Adipose tissue (tissue), 3 donors: ENCODE measurements at regions not wholly inside any gene's neighbourhood (a gene's known extent, or its start where the extent isn't known, plus 50 kb on each side); places are given as distances from the start of the nearest gene placed in this dataset.
"Not testable (repeated sequence)": the region's sequence is repeated elsewhere in the genome, so short reads cannot be mapped to it uniquely, and the experiment has no call there.

Experiments
- H3K27ac ChIP-seq: one replicate; pipeline ENCODE4 v1.5.1; 2013; ENCODE audit warnings: low read depth, low read length
- WGBS, 3 donors: extraction: QIAGEN DNeasy Blood & Tissue Kit; methylation state at CpG; one replicate each; pipeline ENCODE4 v1.1.7; 2013; 5-methylcytosine and 5-hydroxymethylcytosine counted together
- donor health status: healthy with polysubstance abuse.
- donor health status: Bipolar disorder and iron deficiency.
- donor health status: healthy.

DNA sequence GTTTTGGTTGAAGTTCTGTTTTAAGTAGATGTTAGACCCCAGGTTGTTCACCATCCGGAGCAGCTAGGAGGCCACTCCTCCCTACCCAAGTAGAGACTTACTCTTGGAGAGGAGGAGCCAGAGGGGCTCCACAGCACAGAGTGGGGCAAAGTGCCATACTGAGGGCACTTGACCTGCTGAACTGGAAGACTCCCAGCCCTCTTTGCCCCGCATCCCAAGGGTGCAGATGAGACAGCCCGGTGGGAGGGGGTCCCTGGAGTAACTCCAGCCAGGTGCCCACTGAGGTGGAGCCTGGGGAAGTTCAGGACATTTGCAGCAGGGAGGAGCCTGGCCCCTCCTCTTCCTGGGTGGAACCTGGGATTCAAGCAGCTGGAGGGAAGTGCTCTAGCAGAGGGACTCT lies 102.1 kb upstream of the GPR6 start:
- WGBS, 3 donors: 82 to 96% (median 82%) methylated on average over 3 of the region's 3 CpGs
- no peak overlapping the region for H3K27ac ChIP-seq

GRCh38 chr6:109877028-109878004 lies 100.8 kb upstream of the GPR6 start:
- no peak overlapping the region for H3K27ac ChIP-seq
- WGBS, 3 donors: 59 to 71% (median 63%) methylated on average over 10 of the region's 10 CpGs

DNA sequence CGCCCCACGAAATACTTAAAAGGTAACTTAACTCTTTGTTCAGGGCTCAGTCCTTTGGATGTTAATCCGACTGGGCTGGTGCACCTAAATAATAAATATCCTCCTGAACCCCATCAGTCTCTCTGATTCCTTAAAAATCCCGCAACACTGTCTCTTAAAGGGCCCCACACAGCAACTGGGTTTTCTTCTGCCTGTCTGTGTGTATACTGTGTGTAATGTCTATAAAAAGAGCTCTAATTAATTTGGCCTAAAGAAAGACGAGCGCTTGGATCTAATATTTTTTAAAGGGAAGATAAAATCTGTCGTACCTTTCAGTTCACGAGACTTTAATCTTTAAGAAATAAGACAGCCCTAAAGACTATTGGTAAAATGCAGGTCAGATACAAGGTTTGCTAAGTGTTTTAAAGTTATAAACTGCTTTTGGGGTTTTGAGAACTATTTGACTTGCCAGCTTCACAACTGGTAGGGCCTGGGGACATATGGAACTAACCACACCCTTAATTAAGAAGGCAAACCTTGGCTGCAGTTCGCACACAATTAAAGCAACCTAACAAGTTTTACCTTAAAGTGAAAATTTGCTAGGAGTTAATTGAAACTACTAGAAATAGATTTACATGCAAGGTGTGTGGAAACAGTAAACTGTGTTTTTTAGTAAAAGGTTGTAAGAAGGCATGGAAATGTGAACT lies 100.0 kb upstream of the GPR6 start:
- WGBS, 3 donors: 74 to 82% (median 76%) methylated on average over 9 of the region's 9 CpGs
- not testable (repeated sequence) for H3K27ac ChIP-seq

GRCh38 chr6:109879081-109879480 lies 99.0 kb upstream of the GPR6 start:
- H3K27ac ChIP-seq: not testable (repeated sequence)
- WGBS, 3 donors: 77 to 84% (median 79%) methylated on average over 5 of the region's 5 CpGs

DNA sequence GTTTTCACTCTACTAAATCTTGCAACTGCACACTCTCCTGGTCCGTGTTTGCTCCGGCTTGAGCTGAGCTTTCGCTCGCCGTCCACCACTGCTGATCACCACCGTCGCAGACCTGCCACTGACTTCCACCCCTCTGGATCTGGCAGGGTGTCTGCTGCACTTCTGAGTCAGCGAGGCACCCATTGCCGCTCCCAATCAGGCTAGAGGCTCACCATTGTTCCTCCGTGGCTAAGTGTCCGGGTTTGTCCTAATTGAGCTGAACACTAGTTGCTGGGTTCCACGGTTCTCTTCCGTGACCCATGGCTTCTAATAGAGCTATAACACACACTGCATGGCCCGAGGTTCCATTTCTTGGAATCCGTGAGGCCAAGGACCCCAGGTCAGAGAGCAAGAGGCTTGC lies 98.6 kb upstream of the GPR6 start:
- 92 to 96% (median 95%) methylated on average over 15 of the region's 15 CpGs for WGBS, 3 donors
- H3K27ac ChIP-seq: no peak overlapping the region

GRCh38 chr6:109881069-109881468 lies 97.0 kb upstream of the GPR6 start:
- H3K27ac ChIP-seq: not testable (repeated sequence)
- 87 to 98% (median 97%) methylated on average over 18 to 19 of the region's 19 CpGs for WGBS, 3 donors

DNA sequence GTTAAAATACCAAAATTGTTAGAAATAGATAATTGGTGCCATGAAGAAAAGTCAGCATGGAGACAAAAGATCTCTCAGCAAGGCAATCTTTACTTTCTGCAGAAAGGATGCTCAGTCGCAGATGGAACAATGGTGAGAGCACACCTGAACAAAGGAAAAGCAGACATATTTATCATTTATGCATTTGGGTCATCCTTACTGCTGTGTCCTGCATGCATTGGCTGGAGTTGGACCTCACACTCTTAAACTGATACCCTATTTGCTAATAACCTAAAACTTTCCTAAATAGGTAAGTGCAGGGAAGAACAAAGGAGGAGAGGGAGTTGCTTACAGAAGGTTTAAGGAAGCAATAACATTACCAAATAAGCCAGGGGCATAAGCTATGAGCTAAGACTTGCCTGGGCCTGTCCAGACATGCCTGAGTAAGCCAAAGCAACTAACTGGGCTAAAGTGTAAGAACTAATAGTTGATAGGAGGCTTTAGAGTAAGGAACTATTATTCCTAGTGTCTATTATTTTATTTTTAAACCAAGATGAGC lies 96.1 kb upstream of the GPR6 start:
- WGBS, 3 donors: 89 to 100% (median 98%) methylated on average over 1 of the region's 1 CpG
- H3K27ac ChIP-seq: not testable (repeated sequence)

GRCh38 chr6:109891924-109892323 lies 86.2 kb upstream of the GPR6 start:
- H3K27ac ChIP-seq: no peak overlapping the region
- WGBS, 3 donors: 63 to 87% (median 67%) methylated on average over 5 of the region's 5 CpGs

DNA sequence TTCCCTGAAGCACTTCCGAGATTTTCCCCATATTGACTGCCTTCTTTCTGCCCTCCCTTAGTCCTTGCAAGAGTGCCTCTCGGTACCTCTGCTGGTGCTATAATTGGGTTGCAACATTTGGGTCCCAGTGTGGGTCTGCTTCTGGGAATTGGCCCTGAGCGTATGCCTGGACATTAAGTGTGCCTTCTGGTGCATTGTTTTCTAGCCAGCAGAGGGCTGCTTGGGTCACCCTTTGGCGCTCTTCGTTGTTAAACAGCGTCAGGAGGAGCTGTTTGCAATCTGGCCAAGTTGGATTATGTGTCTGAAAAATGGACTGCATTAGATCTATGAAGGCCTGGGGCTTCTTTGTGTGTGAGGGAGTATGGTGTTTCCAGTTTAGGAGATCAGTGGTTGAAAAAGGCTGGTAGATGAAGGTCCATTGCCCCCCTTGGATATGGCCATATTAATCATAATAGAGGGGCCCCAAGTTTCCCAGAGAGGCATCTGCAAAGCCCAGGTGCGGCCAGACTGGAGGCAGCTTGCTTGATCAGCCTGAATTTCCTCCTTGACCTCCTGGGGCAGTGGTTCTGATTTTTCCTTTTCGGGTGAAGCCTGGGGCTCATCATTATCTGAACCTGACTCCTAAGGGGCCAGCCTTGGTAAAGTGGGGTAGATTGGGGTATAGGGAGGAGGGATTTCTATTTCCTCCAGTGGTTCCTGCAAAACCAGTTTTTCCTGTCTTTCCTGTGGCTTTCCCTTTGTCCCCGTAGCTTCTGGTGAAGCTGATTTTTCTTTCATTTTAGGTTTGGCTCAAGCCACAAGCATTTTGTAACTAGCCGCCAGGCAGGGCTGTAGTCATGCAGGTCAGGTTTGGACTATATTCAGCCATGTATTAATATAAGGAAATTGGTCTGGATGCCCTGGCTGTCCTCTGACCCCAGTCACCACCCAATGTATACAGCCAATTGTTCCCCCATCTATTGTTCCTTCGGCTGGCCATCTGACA lies 85.4 kb upstream of the GPR6 start:
- 58 to 63% (median 62%) methylated on average over 11 of the region's 11 CpGs for WGBS, 3 donors
- H3K27ac ChIP-seq: no peak overlapping the region

- WGBS, 3 donors: 86 to 97% (median 92%) methylated on average over 4 of the region's 4 CpGs
- peak overlapping the region; percentile 25 for H3K27ac ChIP-seq
These were observed 84.5 kb upstream of the GPR6 start for GRCh38 chr6:109893606-109894005.

DNA sequence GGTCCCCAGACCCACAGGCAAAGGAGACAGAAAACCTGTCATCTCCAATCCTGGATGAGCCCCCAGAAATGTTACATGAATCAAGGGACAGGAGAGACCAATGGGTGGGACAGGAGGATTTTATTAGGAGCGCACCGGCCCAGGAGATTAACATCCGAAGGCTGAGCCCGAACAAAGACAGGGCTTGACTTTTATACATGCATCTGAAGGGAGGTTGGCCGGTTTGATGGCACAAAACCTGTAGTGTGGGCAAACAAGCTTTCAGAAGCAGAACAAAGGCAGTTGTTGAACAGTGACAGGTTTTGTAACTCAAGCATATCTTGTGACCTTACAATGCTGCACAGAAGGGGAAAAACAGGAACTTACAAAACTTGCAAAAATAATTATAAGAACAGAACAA lies 83.9 kb upstream of the GPR6 start:
- 81 to 96% (median 82%) methylated on average over 5 of the region's 5 CpGs for WGBS, 3 donors
- peak overlapping the region; percentile 25 for H3K27ac ChIP-seq

GRCh38 chr6:109896341-109896740 lies 81.8 kb upstream of the GPR6 start:
- H3K27ac ChIP-seq: no peak overlapping the region
- WGBS, 3 donors: 67 to 83% (median 79%) methylated on average over 1 of the region's 1 CpG

GRCh38 chr6:109897025-109897424 lies 81.1 kb upstream of the GPR6 start:
- 84 to 88% (median 86%) methylated on average over 2 of the region's 2 CpGs for WGBS, 3 donors
- H3K27ac ChIP-seq: no peak overlapping the region

GRCh38 chr6:109897561-109898080 lies 80.5 kb upstream of the GPR6 start:
- WGBS, 3 donors: 66 to 78% (median 70%) methylated on average over 2 of the region's 2 CpGs
- no peak overlapping the region for H3K27ac ChIP-seq

- H3K27ac ChIP-seq: no peak overlapping the region
- 69 to 84% (median 72%) methylated on average over 2 of the region's 2 CpGs for WGBS, 3 donors
These were observed 76.1 kb upstream of the GPR6 start for GRCh38 chr6:109901976-109902375.

- WGBS, 3 donors: 65 to 85% (median 84%) methylated on average over 1 of the region's 1 CpG
These were observed 75.2 kb upstream of the GPR6 start for GRCh38 chr6:109902870-109903269.

GRCh38 chr6:109910571-109910970 lies 67.5 kb upstream of the GPR6 start:
- 63 to 70% (median 70%) methylated on average over 1 of the region's 1 CpG for WGBS, 3 donors
- no peak overlapping the region for H3K27ac ChIP-seq

More at GRCh38 chr6:109902870-109903269, 75.2 kb upstream of the GPR6 start:
- H3K27ac ChIP-seq: no peak overlapping the region

GRCh38 chr6:109912118-109912517 lies 66.0 kb upstream of the GPR6 start:
- WGBS, 3 donors: 31 to 59% (median 44%) methylated on average over 3 of the region's 3 CpGs
- H3K27ac ChIP-seq: no peak overlapping the region
